ENCODE measurements at regions not wholly inside any gene's neighbourhood (a gene's known extent, or its start where the extent isn't known, plus 50 kb on each side); places are given as distances from the start of the nearest gene placed in this dataset.
"Not testable (repeated sequence)": the region's sequence is repeated elsewhere in the genome, so short reads cannot be mapped to it uniquely, and the experiment has no call there.

- no peak overlapping the region for H3K4me3 ChIP-seq (ENCODE audit: low read depth, low read length)
- TF ChIP-seq, protein P1, sequence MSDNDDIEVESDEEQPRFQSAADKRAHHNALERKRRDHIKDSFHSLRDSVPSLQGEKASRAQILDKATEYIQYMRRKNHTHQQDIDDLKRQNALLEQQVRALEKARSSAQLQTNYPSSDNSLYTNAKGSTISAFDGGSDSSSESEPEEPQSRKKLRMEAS (IDR thresholded peaks at IDR 0.05; ENCODE audit: low read depth, low read length), result no peak
- TF ChIP-seq POLR2A (IDR thresholded peaks at IDR 0.05; ENCODE audit: extremely low read depth, insufficient read length) (no peak), MYC (IDR thresholded peaks at IDR 0.05; ENCODE audit: low read depth, low read length) (no peak)
- TF ChIP-seq, protein P2, sequence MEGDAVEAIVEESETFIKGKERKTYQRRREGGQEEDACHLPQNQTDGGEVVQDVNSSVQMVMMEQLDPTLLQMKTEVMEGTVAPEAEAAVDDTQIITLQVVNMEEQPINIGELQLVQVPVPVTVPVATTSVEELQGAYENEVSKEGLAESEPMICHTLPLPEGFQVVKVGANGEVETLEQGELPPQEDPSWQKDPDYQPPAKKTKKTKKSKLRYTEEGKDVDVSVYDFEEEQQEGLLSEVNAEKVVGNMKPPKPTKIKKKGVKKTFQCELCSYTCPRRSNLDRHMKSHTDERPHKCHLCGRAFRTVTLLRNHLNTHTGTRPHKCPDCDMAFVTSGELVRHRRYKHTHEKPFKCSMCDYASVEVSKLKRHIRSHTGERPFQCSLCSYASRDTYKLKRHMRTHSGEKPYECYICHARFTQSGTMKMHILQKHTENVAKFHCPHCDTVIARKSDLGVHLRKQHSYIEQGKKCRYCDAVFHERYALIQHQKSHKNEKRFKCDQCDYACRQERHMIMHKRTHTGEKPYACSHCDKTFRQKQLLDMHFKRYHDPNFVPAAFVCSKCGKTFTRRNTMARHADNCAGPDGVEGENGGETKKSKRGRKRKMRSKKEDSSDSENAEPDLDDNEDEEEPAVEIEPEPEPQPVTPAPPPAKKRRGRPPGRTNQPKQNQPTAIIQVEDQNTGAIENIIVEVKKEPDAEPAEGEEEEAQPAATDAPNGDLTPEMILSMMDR (IDR thresholded peaks at IDR 0.05; ENCODE audit: low read depth, low read length), result no peak
- no peak for DNase-seq (ENCODE audit: low read depth)
These were observed 88.8 kb upstream of the SLITRK5 start for GRCh38 chr13:87582399-87582798.

GRCh38 chr13:87590518-87590917 lies 80.7 kb upstream of the SLITRK5 start:
- H3K4me3 ChIP-seq (ENCODE audit: low read depth, low read length), result no peak overlapping the region
- DNase-seq (ENCODE audit: low read depth), result no peak
- TF ChIP-seq, protein P2 (IDR thresholded peaks at IDR 0.05; ENCODE audit: low read depth, low read length), result no peak
- TF ChIP-seq POLR2A (IDR thresholded peaks at IDR 0.05; ENCODE audit: extremely low read depth, insufficient read length) (no peak), MYC (IDR thresholded peaks at IDR 0.05; ENCODE audit: low read depth, low read length) (no peak)
- TF ChIP-seq, protein P1 (IDR thresholded peaks at IDR 0.05; ENCODE audit: low read depth, low read length), result no peak

GRCh38 chr13:87604437-87604836 lies 66.7 kb upstream of the SLITRK5 start:
- DNase-seq (ENCODE audit: low read depth); H3K4me3 ChIP-seq (ENCODE audit: low read depth, low read length): not testable (repeated sequence)

DNA sequence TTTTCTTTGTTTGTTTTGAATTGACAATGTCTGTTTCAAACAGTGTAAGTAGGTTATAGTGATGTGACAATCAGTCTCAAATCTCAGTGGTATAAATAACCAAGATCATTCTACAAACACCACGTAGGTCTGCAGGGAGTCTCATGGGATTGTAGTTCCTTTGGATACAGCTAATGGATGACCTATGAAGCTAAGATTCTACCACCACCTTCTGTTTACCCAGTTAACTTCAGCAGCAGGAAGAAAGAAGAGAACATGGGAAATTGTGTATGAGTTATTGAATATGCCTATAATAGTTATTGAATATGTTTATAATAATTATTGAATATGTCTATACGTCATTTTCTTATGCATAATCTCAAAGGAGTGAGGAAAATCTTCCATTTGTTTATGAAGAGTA lies 63.9 kb upstream of the SLITRK5 start:
- no peak for DNase-seq (ENCODE audit: low read depth)
- TF ChIP-seq, protein P1 (IDR thresholded peaks at IDR 0.05; ENCODE audit: low read depth, low read length), result no peak
- TF ChIP-seq POLR2A (IDR thresholded peaks at IDR 0.05; ENCODE audit: extremely low read depth, insufficient read length), result no peak
- TF ChIP-seq, protein P2 (IDR thresholded peaks at IDR 0.05; ENCODE audit: low read depth, low read length), result no peak
- TF ChIP-seq MYC (IDR thresholded peaks at IDR 0.05; ENCODE audit: low read depth, low read length), result no peak
- H3K4me3 ChIP-seq (ENCODE audit: low read depth, low read length), result no peak overlapping the region

DNA sequence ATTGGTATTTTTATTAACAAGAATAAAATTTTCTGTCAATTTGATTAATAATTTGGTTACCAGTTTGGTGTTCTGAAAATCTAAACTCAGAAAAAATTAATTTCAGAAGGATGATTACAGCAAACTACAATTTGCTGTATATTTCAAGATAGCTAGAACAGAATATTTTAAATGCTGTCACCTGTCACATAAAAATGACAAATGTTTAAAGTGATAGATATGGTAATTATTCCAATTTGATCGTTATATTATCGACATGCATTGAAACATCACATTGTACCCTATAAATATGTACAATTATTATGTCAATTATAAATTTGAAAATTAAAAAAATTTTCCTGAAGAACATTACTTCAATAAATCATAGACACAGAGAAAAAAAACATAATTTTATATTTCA lies 56.9 kb upstream of the SLITRK5 start:
- DNase-seq (ENCODE audit: low read depth), result no peak
- no peak overlapping the region for H3K4me3 ChIP-seq (ENCODE audit: low read depth, low read length)
- TF ChIP-seq, protein P1 (IDR thresholded peaks at IDR 0.05; ENCODE audit: low read depth, low read length), result no peak
- TF ChIP-seq, protein P2 (IDR thresholded peaks at IDR 0.05; ENCODE audit: low read depth, low read length), result no peak
- TF ChIP-seq MYC (IDR thresholded peaks at IDR 0.05; ENCODE audit: low read depth, low read length) (no peak), POLR2A (IDR thresholded peaks at IDR 0.05; ENCODE audit: extremely low read depth, insufficient read length) (no peak)
